ENCODE measurements at regions not wholly inside any gene's neighbourhood (a gene's known extent, or its start where the extent isn't known, plus 50 kb on each side); places are given as distances from the start of the nearest gene placed in this dataset.

DNA sequence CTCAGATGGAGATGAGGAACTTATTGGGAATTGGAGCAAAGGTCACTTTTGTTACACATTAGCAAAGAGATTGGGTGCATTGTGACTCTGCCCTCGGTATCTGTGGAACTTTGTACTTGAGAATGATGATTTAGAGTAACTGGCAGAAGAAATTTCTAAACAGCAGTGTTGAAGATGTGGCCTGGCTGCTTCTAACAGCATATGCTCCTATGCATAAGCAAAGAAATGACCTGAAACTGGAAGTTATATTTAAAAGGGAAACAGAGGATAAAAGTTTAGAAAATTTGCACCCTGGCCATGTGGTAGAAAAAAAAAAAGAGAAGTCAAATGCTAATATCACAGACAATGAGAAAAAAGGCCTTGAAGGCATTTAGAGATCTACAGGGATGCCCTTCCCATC, 256.8 kb upstream of the ZC3H15 start:
- FAIRE-seq, result no peak

DNA sequence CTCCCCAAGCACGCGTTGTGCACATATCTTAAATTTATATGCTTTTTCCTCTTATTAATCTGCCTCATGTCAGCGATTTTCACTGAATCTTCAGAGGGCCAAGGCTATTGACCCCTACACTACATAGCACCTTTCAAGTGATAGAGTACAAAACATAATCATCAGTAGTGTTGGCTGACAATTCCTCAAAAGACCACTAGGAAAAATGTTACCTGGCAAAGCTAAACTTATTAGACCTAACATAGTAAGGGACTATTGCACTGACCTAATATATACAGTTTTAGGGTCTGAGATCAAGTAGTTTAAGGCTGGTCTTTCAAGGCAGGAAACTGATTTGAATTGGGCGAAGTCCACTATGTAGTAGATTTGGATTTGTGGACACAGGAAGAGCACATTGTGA, 244.2 kb upstream of the ZC3H15 start:
- Histone ChIP-seq H3K27me3 (ENCODE audit: control insufficient read depth in 2 of 2, insufficient read depth in 2 of 2, low read length in 2 of 2) (no peaks in the 10 kb centered on the region), H3K9me1 (replicated peaks; ENCODE audit: control insufficient read depth, extremely low read depth, insufficient read depth, low read length) (no peaks in the 10 kb centered on the region), H3K9ac (replicated peaks; ENCODE audit: extremely low read depth, insufficient read depth, low read length) (no peak overlapping the region), H2AFZ (ENCODE audit: low read depth, low read length) (no peak overlapping the region), H3K36me3 (ENCODE audit: control insufficient read depth in 2 of 2, extremely low read depth in 1 of 2, insufficient read depth in 2 of 2, low read length in 2 of 2) (no peaks in the 10 kb centered on the region), H3K79me2 (ENCODE audit: control insufficient read depth, insufficient read depth, low read length) (no peaks in the 10 kb centered on the region), H3K27ac (ENCODE audit: insufficient read depth, low read depth, low read length) (no peak overlapping the region), H3K4me3 (replicated peaks in 1 of 3; ENCODE audit: insufficient read depth in 1 of 3, low read depth in 1 of 3, low read length in 3 of 3) (no peak overlapping the region), H3K9me3 (replicated peaks; ENCODE audit: control insufficient read depth, insufficient read depth, low read length) (no peaks in the 10 kb centered on the region), H4K20me1 (replicated peaks; ENCODE audit: control insufficient read depth, extremely low read depth, insufficient read depth, low read length) (no peaks in the 10 kb centered on the region), H3K4me2 (ENCODE audit: insufficient read depth, low read length) (no peak overlapping the region), H3K4me1 (ENCODE audit: control insufficient read depth, extremely low read depth, insufficient read depth, low read length) (no peaks in the 10 kb centered on the region)
- FAIRE-seq, result no peak
- intact Hi-C loops (cut with micrococcal nuclease), result no loop called here
- TF ChIP-seq, protein P1, sequence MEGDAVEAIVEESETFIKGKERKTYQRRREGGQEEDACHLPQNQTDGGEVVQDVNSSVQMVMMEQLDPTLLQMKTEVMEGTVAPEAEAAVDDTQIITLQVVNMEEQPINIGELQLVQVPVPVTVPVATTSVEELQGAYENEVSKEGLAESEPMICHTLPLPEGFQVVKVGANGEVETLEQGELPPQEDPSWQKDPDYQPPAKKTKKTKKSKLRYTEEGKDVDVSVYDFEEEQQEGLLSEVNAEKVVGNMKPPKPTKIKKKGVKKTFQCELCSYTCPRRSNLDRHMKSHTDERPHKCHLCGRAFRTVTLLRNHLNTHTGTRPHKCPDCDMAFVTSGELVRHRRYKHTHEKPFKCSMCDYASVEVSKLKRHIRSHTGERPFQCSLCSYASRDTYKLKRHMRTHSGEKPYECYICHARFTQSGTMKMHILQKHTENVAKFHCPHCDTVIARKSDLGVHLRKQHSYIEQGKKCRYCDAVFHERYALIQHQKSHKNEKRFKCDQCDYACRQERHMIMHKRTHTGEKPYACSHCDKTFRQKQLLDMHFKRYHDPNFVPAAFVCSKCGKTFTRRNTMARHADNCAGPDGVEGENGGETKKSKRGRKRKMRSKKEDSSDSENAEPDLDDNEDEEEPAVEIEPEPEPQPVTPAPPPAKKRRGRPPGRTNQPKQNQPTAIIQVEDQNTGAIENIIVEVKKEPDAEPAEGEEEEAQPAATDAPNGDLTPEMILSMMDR (IDR thresholded peaks at IDR 0.05; ENCODE audit: extremely low read depth in 1 of 2, insufficient read depth in 1 of 2, low read depth in 1 of 2, low read length in 2 of 2), result no peak
- TF ChIP-seq POLR2AphosphoS5 (IDR thresholded peaks at IDR 0.05; ENCODE audit: insufficient read depth, low read depth, low read length) (no peak), GATA2 (IDR thresholded peaks at IDR 0.05; ENCODE audit: insufficient read depth, insufficient read length, low read depth, low read length) (no peak), MYC (IDR thresholded peaks at IDR 0.05; ENCODE audit: low read depth, low read length) (no peak), EZH2 (IDR thresholded peaks at IDR 0.05; ENCODE audit: borderline replicate concordance, low read depth, low read length, severe bottlenecking) (no peak), POLR2A (IDR thresholded peaks at IDR 0.05; ENCODE audit: low read depth, low read length) (no peak), FOS (IDR thresholded peaks at IDR 0.05; ENCODE audit: borderline replicate concordance, insufficient read depth, low read length) (no peak), JUN (IDR thresholded peaks at IDR 0.05; ENCODE audit: borderline replicate concordance, insufficient read depth, insufficient read length, low read depth) (no peak)
- TF ChIP-seq, protein P2, sequence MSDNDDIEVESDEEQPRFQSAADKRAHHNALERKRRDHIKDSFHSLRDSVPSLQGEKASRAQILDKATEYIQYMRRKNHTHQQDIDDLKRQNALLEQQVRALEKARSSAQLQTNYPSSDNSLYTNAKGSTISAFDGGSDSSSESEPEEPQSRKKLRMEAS (IDR thresholded peaks at IDR 0.05; ENCODE audit: insufficient read depth, insufficient read length), result no peak
- ChIA-PET CTCF (interaction anchor here (1.5 kb wide), 1 partner anchor 17 kb away, joined by 6 read pairs; no protein-coding TSS in a partner anchor), POLR2A (no interaction called here)
- dilution Hi-C loops (cut with MboI; ENCODE audit: extremely low pct_ligation_motif_present, low sequenced_read_pairs), result no loop called here
- BruUV-seq (replicated peaks), result no TSS peak
- no peak for DNase-seq (ENCODE audit: low read depth, low spot score)

More for the DNA sequence above, 256.8 kb upstream of the ZC3H15 start:
- H3K27ac ChIP-seq (ENCODE audit: insufficient read depth, low read depth, low read length), result no peak overlapping the region
- H3K9me1 ChIP-seq (replicated peaks; ENCODE audit: control insufficient read depth, extremely low read depth, insufficient read depth, low read length), result no peaks in the 10 kb centered on the region
- H3K79me2 ChIP-seq (ENCODE audit: control insufficient read depth, insufficient read depth, low read length), result no peaks in the 10 kb centered on the region
- H3K4me2 ChIP-seq (ENCODE audit: insufficient read depth, low read length), result no peak overlapping the region
- CTCF ChIA-PET, result no interaction called here
- H4K20me1 ChIP-seq (replicated peaks; ENCODE audit: control insufficient read depth, extremely low read depth, insufficient read depth, low read length), result no peaks in the 10 kb centered on the region
- intact Hi-C loops (cut with micrococcal nuclease), result no loop called here
- dilution Hi-C loops (cut with MboI; ENCODE audit: extremely low pct_ligation_motif_present, low sequenced_read_pairs), result no loop called here
- no peaks in the 10 kb centered on the region for H3K27me3 ChIP-seq (ENCODE audit: control insufficient read depth in 2 of 2, insufficient read depth in 2 of 2, low read length in 2 of 2)
- H3K36me3 ChIP-seq (ENCODE audit: control insufficient read depth in 2 of 2, extremely low read depth in 1 of 2, insufficient read depth in 2 of 2, low read length in 2 of 2), result no peaks in the 10 kb centered on the region
- H3K4me3 ChIP-seq (replicated peaks in 1 of 3; ENCODE audit: insufficient read depth in 1 of 3, low read depth in 1 of 3, low read length in 3 of 3), result no peak overlapping the region
- no peak overlapping the region for H2AFZ ChIP-seq (ENCODE audit: low read depth, low read length)
- BruUV-seq (replicated peaks), result no TSS peak
- H3K9ac ChIP-seq (replicated peaks; ENCODE audit: extremely low read depth, insufficient read depth, low read length), result no peak overlapping the region
- no peak for DNase-seq (ENCODE audit: low read depth, low spot score)
- H3K9me3 ChIP-seq (replicated peaks; ENCODE audit: control insufficient read depth, insufficient read depth, low read length), result no peaks in the 10 kb centered on the region
- POLR2A ChIA-PET, result no interaction called here
- TF ChIP-seq POLR2AphosphoS5 (IDR thresholded peaks at IDR 0.05; ENCODE audit: insufficient read depth, low read depth, low read length), result no peak
- no peak for TF ChIP-seq MYC (IDR thresholded peaks at IDR 0.05; ENCODE audit: low read depth, low read length)
- TF ChIP-seq JUN (IDR thresholded peaks at IDR 0.05; ENCODE audit: borderline replicate concordance, insufficient read depth, insufficient read length, low read depth), result no peak
- TF ChIP-seq, protein P2 (IDR thresholded peaks at IDR 0.05; ENCODE audit: insufficient read depth, insufficient read length), result no peak
- no peaks in the 10 kb centered on the region for H3K4me1 ChIP-seq (ENCODE audit: control insufficient read depth, extremely low read depth, insufficient read depth, low read length)

Data from endothelial cell of umbilical vein (primary cell).